Activated CD8-positive, alpha-beta T cell treated with anti-CD3 and anti-CD28 coated beads for 36 hours (primary cell): ENCODE measurements at regions not wholly inside any gene's neighbourhood (a gene's known extent, or its start where the extent isn't known, plus 50 kb on each side); places are given as distances from the start of the nearest gene placed in this dataset.
"Not testable (repeated sequence)": the region's sequence is repeated elsewhere in the genome, so short reads cannot be mapped to it uniquely, and the experiment has no call there.

Experiments used
- ATAC-seq: fragments of 200-7000 bp; cut with Tn5 transposase; one replicate; pipeline ENCODE4 v1.10.0; 2021; ENCODE audit warnings: mild to moderate bottlenecking, moderate library complexity
- CTCF ChIA-PET: fragments of 350-600 bp; sonication (Branson Sonifier 250); formaldehyde crosslinking; loops from one replicate; lab custom pipeline; 2021; ENCODE audit warnings: antibody characterized with exemption; lab: Charles Lee
- POLR2A ChIA-PET: fragments of 350-600 bp; sonication (Branson Sonifier 250); formaldehyde crosslinking; loops from one replicate; lab custom pipeline; 2021; ENCODE audit warnings: antibody characterized with exemption; lab: Charles Lee
- DNase-seq: peaks from one replicate; pipeline ENCODE4 v3.0.0-alpha.2; 2020
- H3K27ac Mint-ChIP-seq: one replicate; pipeline ENCODE4 v1.8.0; 2021; ENCODE audit warnings: mild to moderate bottlenecking, mixed read lengths
- H3K27me3 Mint-ChIP-seq: one replicate; pipeline ENCODE4 v1.8.0; 2021; ENCODE audit warnings: mixed read lengths
- H3K36me3 Mint-ChIP-seq: one replicate; pipeline ENCODE4 v1.8.0; 2021; ENCODE audit warnings: low read depth, mixed read lengths
- H3K4me1 Mint-ChIP-seq: one replicate; pipeline ENCODE4 v1.8.0; 2021; ENCODE audit warnings: low read depth, mixed read lengths
- H3K4me3 Mint-ChIP-seq: one replicate; pipeline ENCODE4 v1.8.0; 2021; ENCODE audit warnings: mild to moderate bottlenecking, moderate library complexity, mixed read lengths
- H3K9me3 Mint-ChIP-seq: one replicate; pipeline ENCODE4 v1.8.0; 2021; ENCODE audit warnings: mixed read lengths
- CTCF ChIP-seq: fragments of 200-600 bp; IDR thresholded peaks from one replicate; pipeline ENCODE4 v1.8.0; 2022; ENCODE audit warnings: antibody characterized with exemption, mild to moderate bottlenecking
- intact Hi-C: fragments of 100-400 bp; cut with micrococcal nuclease; formaldehyde crosslinking; loops from one replicate; pipeline ENCODE4 v1.10.0; 2022

GRCh38 chr9:71518045-71518827, 250.1 kb downstream of the CEMIP2 start:
- Mint-ChIP-seq H3K36me3 (no peaks in the 10 kb centered on the region), H3K4me1 (no peaks in the 10 kb centered on the region), H3K27me3 (peaks cover 20% of the 10 kb centered on the region), H3K4me3 (no peak overlapping the region), H3K9me3 (no peaks in the 10 kb centered on the region), H3K27ac (no peak overlapping the region)
- DNase-seq (no peak), ATAC-seq (no peak)
- intact Hi-C loops, result loop anchor here (10.0 kb wide), 1 partner anchor 57 kb away; no protein-coding TSS in a partner anchor
- POLR2A ChIA-PET, result no interaction called here
- no peak for TF ChIP-seq CTCF
- CTCF ChIA-PET, result no interaction called here

- Mint-ChIP-seq H3K27ac (no peak overlapping the region), H3K36me3 (no peaks in the 10 kb centered on the region), H3K4me1 (no peaks in the 10 kb centered on the region), H3K9me3 (no peaks in the 10 kb centered on the region), H3K27me3 (peaks cover 15% of the 10 kb centered on the region), H3K4me3 (no peak overlapping the region)
- no peak for TF ChIP-seq CTCF
- ChIA-PET POLR2A (no interaction called here), CTCF (interaction anchor here (1.4 kb wide), 1 partner anchor 89 kb away, joined by 5 read pairs; no protein-coding TSS in a partner anchor)
- ATAC-seq (no peak), DNase-seq (no peak)
- intact Hi-C loops, result loop anchor here (10.0 kb wide), 1 partner anchor 59 kb away; no protein-coding TSS in a partner anchor
These were observed 252.7 kb downstream of the CEMIP2 start for GRCh38 chr9:71515626-71516025.

DNA sequence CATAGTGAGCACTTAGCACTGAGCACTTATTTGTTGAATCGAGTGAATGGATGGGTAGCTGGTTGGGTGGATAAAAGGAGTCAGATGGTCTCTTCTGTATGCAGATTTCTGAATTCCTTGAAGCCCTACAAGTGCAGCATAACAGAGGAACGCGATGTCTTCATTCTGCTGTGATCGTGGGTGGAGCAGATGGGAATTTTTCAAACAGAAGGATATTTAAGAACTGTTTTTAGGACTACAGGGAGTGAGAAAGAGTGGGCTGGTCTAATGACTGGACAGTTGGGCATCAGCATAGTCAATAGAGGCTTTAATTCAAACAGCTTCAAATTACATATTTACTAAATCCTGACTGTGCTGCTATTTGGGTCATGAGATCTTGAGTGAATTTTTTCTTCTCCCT, 253.2 kb downstream of the CEMIP2 start:
- intact Hi-C loops, result loop anchor here (10.0 kb wide), 1 partner anchor 60 kb away; no protein-coding TSS in a partner anchor
- CTCF ChIA-PET, result interaction anchor here (1.4 kb wide), 1 partner anchor 90 kb away, joined by 5 read pairs; no protein-coding TSS in a partner anchor
- peaks cover 12% of the 10 kb centered on the region for H3K27me3 Mint-ChIP-seq
- DNase-seq, result no peak
- ATAC-seq, result no peak
- H3K4me1 Mint-ChIP-seq, result no peaks in the 10 kb centered on the region
- H3K27ac Mint-ChIP-seq, result no peak overlapping the region
- no peaks in the 10 kb centered on the region for H3K36me3 Mint-ChIP-seq
- no peaks in the 10 kb centered on the region for H3K9me3 Mint-ChIP-seq
- POLR2A ChIA-PET, result no interaction called here
- H3K4me3 Mint-ChIP-seq, result no peak overlapping the region
- TF ChIP-seq CTCF, result no peak

- ChIA-PET POLR2A (no interaction called here), CTCF (interaction anchor here (0.9 to 1.4 kb wide), 2 partner anchors 9 to 90 kb away, joined by 4 to 5 read pairs; no protein-coding TSS in a partner anchor)
- H3K4me3 Mint-ChIP-seq, result no peak overlapping the region
- ATAC-seq (no peak), DNase-seq (no peak)
- H3K27me3 Mint-ChIP-seq, result peaks cover 8% of the 10 kb centered on the region
- TF ChIP-seq CTCF, result no peak
- H3K4me1 Mint-ChIP-seq, result no peaks in the 10 kb centered on the region
- no peaks in the 10 kb centered on the region for H3K9me3 Mint-ChIP-seq
- no peaks in the 10 kb centered on the region for H3K36me3 Mint-ChIP-seq
- no peak overlapping the region for H3K27ac Mint-ChIP-seq
- intact Hi-C loops, result loop anchor here (10.0 kb wide), 1 partner anchor 60 kb away; no protein-coding TSS in a partner anchor
These were observed 253.9 kb downstream of the CEMIP2 start for GRCh38 chr9:71514344-71514975.

DNA sequence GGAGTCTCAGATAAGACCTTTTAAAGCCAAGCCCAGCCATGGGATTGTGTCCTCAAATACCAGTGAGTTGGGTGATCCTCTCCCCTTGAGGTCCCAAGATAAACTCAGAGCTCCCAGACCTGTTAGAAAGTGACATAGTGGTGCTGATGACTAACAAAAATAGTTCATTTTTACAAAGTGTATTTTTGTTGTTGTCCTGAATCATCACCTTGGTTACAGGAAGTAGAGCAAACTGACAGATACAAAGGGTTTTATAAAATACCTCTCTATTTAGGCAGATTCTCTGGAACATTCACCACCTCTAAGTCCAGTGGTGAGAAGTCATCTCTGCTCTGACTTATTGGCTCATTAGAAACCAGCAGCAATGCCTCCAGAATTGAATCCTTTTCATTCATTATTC, 259.3 kb downstream of the CEMIP2 start:
- CTCF ChIA-PET, result no interaction called here

DNA sequence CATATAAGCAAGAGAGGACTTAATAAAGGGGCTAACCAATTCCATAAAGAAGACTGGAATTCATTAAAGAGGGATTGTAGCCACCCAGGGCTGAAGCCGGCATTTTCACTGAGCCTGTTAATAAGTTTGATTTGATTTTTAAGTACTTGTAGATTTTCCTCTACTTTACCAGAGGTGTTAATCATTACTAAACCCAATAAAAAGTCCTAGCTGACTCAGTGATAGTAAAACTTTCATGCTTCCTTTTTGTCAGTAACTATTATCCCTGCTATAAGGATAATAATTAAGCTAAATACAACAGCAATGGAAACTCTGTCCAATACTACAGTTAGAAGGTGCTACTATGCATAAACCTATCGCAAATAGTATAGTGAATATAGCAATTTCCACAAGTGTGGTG, 260.2 kb downstream of the CEMIP2 start:
- H3K4me3 Mint-ChIP-seq, CTCF ChIA-PET, H3K27ac Mint-ChIP-seq, ATAC-seq, POLR2A ChIA-PET, H3K9me3 Mint-ChIP-seq, H3K36me3 Mint-ChIP-seq, DNase-seq, H3K4me1 Mint-ChIP-seq, H3K27me3 Mint-ChIP-seq, intact Hi-C loops: not testable (repeated sequence)

More for the DNA sequence above, 259.3 kb downstream of the CEMIP2 start:
- POLR2A ChIA-PET, result no interaction called here
- DNase-seq (no peak), ATAC-seq (no peak)
- Mint-ChIP-seq H3K4me3 (no peak overlapping the region), H3K36me3 (no peaks in the 10 kb centered on the region), H3K27me3 (peaks cover 5% of the 10 kb centered on the region), H3K9me3 (no peaks in the 10 kb centered on the region), H3K27ac (no peak overlapping the region), H3K4me1 (no peaks in the 10 kb centered on the region)
- no peak for TF ChIP-seq CTCF
- intact Hi-C loops, result no loop called here
